Skin of body (tissue), 1 donor: ENCODE measurements at regions not wholly inside any gene's neighbourhood (a gene's known extent, or its start where the extent isn't known, plus 50 kb on each side); places are given as distances from the start of the nearest gene placed in this dataset.

Source experiments
- DNase-seq: peaks from one replicate; lab custom pipeline; 2025; lab: John Stamatoyannopoulos, UW

DNA sequence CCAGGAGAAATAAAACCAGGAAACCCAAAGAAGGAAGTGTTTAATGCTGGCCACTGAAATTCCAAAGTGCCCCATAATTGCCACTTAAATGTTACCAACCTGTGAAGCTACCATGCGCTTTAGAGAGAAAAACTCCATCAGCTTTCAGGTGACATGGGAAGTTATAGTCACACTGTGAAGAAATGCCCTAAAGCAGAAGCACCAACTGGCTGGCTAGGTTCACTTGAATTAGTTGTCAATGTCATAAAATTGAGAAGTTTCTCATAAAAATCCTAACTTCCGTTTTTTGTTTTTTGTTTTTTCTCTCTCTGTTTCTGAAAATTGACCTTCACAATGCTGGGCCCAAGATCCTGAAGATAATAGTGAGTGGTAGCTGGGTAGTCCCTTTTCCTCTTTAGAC lies 167.9 kb upstream of the CTNNB1 start:
- DNase-seq = no peak

DNA sequence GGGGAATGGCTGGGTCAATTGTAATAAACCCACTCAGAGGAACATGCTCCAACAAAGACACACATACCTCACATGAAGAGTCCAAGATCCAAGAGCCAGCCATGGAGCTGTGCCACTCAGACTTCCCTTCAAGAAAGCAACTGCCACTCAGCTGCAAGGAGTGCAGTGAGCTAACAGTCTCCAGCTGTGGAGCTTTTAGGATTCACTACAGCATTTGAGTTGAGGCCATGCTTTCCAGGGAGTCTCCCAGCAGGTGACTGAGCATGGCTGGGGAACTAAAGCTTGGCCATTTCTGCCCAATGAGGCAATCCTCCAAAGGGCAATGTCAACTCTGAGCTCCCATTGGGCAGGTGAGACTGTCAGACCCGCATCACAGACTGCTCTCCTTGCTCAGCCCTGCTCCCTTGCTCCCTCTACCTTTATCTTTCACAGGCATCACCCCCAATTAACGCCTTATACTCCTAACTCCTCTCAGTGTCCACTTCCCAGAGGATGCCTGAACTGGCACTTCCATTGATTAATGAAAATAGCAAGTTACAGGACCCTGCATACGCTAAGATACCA lies 165.3 kb upstream of the CTNNB1 start:
- no peak for DNase-seq

- no peak for DNase-seq
Measured at GRCh38 chr3:41035456-41036022, 163.8 kb upstream of the CTNNB1 start.

GRCh38 chr3:41037651-41038334 lies 161.5 kb upstream of the CTNNB1 start:
- no peak for DNase-seq

GRCh38 chr3:41040256-41040655 lies 159.0 kb upstream of the CTNNB1 start:
- no peak for DNase-seq

GRCh38 chr3:41041462-41041861 lies 157.8 kb upstream of the CTNNB1 start:
- no peak for DNase-seq

DNA sequence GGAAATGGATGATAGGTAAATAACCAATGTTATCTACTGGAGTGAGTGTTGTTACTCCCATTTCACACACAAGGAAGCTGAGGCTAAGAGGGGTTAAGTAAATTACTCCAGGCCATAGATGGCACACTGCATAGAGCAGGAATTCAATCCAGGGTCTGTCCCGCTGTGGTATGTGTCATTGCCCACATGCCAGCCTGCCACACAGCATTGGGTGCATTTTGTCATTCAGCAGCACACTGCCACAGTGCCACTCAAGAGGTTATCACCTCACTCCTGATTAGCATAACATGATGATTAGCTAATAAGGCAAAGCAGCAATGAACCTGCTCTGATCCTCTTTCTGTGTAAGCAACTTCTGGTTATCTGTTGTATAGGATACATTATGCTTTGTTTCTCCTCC lies 157.4 kb upstream of the CTNNB1 start:
- DNase-seq = no peak

DNA sequence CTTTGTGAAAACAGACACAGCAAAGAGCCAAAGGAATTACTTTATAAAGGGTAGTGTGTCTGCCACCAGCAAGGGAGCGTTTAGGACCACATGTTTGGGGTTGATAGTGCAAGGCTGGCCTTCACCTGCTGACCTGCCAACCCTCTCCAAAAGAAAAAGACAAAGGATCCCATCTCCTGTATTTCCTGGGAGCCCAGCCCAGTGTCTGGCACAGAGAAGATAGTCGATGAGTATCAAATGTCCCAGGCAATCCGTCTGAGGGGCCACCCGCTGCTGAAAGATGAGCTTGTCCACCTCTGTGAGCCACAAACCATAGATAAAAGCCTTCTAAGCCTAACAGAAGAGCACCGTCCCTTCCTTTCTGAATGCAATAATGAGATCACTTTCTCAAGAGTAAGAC lies 154.8 kb upstream of the CTNNB1 start:
- no peak for DNase-seq

DNA sequence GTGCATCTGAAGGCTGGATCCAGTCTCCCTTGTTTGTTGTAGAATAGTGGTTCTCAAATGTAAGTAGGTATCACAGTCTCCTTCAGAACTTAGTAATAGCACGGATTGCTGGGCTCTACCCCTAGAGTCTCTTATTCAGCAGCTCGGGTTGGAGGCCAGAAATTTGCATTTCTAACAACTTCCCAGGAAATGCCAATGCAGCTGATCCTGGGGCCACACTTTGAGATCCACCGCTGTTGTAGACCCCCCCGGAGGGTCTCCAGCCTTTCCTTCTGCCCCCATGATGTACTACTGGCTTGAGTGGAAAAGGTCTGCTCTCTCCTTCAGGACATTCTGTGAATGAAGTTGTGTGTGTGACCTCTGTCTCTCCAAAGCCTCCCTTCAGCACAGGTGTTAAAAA lies 153.8 kb upstream of the CTNNB1 start:
- DNase-seq = no peak

DNA sequence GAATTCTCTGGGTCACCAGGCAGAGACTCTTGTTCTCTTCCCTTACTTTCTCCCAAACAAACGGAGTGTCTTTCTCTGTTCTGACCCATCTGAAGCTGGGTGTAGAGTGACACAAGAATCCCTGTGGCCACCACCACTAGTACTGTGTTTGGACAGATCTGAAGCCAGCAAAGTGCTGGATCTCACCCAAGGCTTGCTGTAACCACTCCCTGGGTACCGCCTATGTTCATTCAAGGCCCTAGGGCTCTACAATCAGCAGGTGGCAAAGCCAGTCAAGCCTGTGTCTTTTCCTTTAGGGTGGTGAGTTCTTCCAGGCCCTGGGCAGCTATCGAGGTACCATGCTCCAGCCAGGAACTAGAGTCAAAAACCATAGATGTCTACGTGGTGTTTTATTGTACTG lies 149.2 kb upstream of the CTNNB1 start:
- DNase-seq = no peak

GRCh38 chr3:41053220-41053619 lies 146.1 kb upstream of the CTNNB1 start:
- DNase-seq = no peak

- DNase-seq = no peak
Measured at GRCh38 chr3:41060106-41060505, 139.2 kb upstream of the CTNNB1 start.

DNA sequence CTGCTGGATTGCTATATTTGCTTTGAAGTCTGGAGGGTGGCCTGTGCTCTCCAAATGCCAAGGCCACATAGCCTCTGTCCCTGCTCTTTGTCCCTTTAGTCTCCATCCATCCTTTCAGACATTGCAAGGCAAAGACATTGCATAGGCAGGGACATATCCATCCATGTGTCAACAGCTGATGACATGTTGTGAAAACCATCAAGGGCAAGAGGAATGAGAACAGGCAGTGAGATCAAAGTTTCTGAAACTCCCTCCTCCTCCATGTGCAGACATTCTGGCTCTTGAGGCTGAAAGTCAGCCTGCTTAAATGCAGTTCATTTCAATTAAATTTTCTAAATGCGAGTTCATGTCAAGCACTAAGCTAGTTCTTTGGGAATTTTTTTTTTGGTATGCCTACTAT lies 135.2 kb upstream of the CTNNB1 start:
- no peak for DNase-seq

GRCh38 chr3:41064526-41064925 lies 134.8 kb upstream of the CTNNB1 start:
- no peak for DNase-seq

- no peak for DNase-seq
Measured at GRCh38 chr3:41065340-41065739, 134.0 kb upstream of the CTNNB1 start.

DNA sequence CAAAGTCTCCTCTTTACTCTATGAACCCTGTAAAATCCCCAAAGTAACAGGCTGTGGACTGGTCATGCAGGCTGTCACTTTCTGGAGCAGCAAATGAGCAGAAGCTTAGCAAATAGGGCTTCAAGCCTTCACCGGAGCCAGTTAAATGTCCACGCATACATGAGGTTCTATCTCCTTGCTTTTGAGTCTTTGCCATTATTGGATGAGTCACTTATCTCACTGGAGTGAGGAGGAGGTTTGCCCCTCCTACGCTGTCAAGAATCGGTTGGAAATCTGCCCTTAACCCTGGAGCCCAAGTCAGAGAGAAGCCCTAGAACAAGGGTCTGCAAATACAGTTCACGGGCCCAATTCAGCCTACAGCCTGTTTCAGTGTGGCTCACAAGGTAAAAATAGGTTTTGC lies 126.1 kb upstream of the CTNNB1 start:
- no peak for DNase-seq

DNA sequence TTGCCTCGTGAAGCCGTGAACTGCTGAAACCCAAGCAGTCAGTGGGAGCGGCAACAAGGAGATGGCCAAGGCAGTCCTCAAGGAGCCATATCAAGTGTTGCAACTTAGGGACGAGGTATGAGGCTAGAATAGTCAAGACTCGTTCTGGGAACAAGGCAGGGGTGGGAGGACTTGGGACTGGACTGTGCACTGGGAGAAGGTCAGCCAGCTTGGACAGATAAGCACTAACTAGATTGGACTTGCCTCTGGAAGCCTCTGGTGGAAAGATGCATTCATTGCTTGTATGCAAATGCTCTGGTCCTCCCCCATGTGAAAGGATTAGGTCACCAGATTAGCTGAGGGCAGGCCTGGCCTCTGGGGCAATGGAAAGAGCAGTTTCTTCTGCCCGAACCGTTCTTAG lies 123.3 kb upstream of the CTNNB1 start:
- DNase-seq = no peak

DNA sequence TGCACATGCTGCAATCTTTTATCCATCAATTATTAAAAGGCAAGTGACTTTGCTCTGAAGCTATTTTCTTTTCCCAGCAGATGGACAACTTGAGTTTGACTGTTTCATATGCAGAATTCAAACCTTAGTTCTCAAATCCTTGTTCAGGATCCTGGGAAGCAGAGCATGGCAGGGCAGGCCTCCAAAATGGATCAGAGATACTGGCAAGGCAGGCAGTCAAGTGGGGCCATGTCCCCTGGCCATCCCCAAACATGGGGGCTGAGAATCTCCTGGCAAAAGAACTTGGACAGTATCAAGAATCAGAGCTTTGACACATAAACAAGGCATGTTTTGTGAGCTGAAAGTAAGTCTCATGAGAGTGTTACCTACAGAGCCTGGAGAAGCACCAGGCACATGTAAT lies 122.9 kb upstream of the CTNNB1 start:
- no peak for DNase-seq

DNA sequence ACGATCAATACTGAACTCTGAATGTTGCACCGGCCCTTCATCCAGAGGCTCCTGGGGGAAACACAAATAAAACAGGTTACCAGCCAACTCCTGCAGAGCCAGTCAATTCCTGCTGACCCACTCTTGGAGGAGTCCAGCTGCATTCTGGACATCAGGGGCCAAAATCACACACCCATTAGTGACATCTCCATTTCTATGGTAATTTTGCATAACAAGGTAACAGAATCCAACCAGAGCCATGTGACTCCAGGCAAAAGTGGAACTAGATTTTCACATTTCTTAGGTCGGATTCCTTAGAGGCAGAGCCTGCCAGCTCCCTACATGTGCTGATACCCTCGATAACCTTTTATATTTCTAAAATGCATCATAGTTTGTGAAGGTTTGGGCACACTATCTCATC lies 119.2 kb upstream of the CTNNB1 start:
- DNase-seq = no peak

- DNase-seq = no peak
Measured at GRCh38 chr3:41088882-41089281, 110.4 kb upstream of the CTNNB1 start.

- no peak for DNase-seq
Measured at GRCh38 chr3:41089566-41089965, 109.7 kb upstream of the CTNNB1 start.

DNA sequence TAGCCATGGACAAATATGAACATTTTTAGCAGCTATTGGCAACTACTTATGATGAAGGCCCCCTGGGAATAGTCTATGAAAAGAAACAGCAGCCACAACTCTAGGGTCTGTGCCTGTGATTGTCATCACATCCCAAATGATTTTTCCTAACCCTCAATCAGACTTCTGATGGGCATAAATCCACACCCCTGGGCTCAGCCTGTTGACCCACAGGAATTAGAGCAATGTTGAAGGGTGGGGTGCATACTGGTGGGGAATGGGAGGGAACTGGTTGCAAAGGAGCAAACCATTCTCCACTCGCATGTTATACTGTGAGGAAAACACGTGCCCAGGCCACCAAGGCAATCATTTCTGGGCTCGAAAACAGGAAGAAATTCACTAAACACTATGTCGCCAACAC lies 106.5 kb upstream of the CTNNB1 start:
- DNase-seq = no peak

DNA sequence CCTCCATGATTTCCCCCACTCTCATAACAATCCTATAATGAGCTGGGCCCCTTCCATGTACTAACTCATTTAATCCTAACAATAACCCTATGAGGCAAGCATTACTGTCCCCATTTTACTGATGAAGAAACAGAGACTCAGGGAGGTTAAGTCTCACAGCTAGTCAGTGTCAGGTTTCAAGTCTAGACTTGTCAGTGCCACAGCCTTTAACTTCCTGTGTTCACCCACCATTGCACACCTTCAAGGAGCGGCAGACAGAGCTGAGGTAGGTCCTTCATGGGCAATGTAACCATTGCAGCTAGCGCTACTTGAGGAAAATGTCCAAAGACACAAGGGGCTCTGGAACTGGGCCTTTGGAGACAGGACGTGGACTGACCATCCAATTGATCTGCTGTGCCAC lies 105.8 kb upstream of the CTNNB1 start:
- no peak for DNase-seq
